ENCODE measurements at regions not wholly inside any gene's neighbourhood (a gene's known extent, or its start where the extent isn't known, plus 50 kb on each side); places are given as distances from the start of the nearest gene placed in this dataset.

DNA sequence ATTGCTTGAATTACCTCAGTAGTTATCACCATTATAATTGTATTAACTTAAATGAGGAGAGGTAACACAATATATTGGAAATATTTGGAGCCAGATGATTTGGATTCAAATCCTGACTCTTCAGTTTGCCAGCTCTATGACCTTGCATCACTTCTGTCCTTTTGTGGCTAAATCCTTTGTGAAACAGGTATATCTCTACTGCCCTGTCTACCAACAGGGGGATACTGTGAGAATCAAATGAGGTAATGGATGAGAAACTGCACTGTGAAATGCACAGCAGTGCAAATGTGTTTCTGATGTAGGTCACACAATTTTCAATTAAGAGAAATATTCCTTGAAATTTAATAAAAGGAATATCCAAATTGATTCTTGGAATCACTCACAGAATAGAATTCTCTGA, 58.8 kb downstream of the CCDC54 start:
- TF ChIP-seq, protein P1, sequence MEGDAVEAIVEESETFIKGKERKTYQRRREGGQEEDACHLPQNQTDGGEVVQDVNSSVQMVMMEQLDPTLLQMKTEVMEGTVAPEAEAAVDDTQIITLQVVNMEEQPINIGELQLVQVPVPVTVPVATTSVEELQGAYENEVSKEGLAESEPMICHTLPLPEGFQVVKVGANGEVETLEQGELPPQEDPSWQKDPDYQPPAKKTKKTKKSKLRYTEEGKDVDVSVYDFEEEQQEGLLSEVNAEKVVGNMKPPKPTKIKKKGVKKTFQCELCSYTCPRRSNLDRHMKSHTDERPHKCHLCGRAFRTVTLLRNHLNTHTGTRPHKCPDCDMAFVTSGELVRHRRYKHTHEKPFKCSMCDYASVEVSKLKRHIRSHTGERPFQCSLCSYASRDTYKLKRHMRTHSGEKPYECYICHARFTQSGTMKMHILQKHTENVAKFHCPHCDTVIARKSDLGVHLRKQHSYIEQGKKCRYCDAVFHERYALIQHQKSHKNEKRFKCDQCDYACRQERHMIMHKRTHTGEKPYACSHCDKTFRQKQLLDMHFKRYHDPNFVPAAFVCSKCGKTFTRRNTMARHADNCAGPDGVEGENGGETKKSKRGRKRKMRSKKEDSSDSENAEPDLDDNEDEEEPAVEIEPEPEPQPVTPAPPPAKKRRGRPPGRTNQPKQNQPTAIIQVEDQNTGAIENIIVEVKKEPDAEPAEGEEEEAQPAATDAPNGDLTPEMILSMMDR (IDR thresholded peaks at IDR 0.05; ENCODE audit: insufficient read depth, low read length), result no peak
- no peak for TF ChIP-seq GABPA (IDR thresholded peaks at IDR 0.05; ENCODE audit: low read depth)
- TF ChIP-seq POLR2AphosphoS5 (IDR thresholded peaks at IDR 0.05; ENCODE audit: low read depth), result no peak
